ENCODE measurements at regions not wholly inside any gene's neighbourhood (a gene's known extent, or its start where the extent isn't known, plus 50 kb on each side); places are given as distances from the start of the nearest gene placed in this dataset.

DNA sequence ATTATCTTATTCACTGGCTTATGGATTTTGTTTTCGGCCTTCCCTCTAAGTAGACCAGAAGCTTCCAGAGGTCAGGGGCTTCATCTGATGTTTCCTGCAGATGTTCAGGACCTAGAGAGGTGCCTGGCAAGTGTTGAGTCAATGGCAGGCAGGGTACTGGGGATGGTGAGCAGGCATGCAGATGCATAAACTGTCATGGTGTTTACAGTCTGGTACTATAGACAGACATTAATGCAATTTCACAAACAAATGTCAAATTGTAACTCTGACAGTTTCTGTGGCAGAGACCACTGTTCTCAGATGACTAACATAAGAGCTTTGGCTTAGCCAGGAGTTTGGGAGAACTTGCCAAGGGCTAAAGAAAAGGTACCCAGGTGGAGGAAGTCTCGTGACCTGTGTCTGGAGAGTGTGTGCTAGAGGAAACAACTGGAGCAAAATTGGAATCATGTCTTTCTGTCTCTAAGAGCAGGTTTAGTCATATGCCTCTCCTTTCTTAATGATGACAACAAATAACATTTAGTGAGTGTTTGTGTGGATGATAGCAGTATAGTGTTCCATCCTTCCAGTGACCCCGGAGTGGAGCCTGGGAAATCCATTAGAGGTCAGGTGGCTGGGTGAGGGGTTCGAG is 53.7 kb upstream of the TRAK1 start:
- no peak for DNase-seq

- DNase-seq: peak; percentile 61
Measured at GRCh38 chr3:42036483-42036823, 54.7 kb upstream of the TRAK1 start.

- no peak for DNase-seq
Measured at GRCh38 chr3:42035816-42036482, 55.2 kb upstream of the TRAK1 start.

GRCh38 chr3:42035007-42035406 is 56.1 kb upstream of the TRAK1 start:
- DNase-seq: no peak

- DNase-seq: no peak
Measured at GRCh38 chr3:42033741-42034140, 57.4 kb upstream of the TRAK1 start.

GRCh38 chr3:42032693-42033349 is 58.3 kb upstream of the TRAK1 start:
- peak; percentile 97 for DNase-seq

GRCh38 chr3:42031808-42032480 is 59.2 kb upstream of the TRAK1 start:
- peak; percentile 58 for DNase-seq

DNA sequence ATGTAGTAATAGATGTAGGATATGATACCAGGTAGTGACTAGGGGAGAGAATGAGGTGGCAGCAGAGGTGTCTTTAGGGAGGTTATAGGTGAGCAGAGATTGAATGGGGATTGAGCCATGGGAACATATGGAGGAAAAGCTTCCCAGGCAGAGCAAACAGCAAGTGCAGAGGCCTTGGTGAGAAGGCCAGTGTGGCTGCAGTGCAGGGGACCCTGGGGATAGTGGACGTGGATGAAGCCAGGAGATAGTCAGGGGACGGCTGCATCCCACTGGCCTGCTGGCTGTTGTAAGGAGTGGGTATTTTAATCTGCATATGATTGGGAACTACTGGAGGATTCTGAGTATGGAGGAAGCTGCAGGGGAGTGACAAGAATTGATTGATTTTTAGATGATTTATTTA is 62.7 kb upstream of the TRAK1 start:
- no peak for DNase-seq

DNA sequence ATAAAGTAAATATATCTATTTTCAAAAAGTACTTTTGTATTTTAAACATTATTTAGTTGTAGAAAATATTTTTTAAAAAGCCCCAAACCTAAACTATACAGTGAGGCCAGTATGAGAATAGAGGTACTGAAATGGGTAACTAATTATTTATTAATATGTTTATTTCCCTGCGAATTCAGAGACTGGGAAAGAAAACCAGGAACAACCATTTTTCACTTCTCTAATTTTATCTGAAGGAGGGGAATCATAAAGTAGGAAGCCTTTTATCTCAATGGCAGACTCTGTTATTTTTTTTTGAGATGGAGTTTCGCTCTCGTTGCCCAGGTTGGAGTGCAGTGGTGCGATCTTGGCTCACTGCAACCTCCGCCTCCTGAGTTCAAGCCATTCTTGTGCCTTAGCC is 63.6 kb upstream of the TRAK1 start:
- DNase-seq: no peak

DNA sequence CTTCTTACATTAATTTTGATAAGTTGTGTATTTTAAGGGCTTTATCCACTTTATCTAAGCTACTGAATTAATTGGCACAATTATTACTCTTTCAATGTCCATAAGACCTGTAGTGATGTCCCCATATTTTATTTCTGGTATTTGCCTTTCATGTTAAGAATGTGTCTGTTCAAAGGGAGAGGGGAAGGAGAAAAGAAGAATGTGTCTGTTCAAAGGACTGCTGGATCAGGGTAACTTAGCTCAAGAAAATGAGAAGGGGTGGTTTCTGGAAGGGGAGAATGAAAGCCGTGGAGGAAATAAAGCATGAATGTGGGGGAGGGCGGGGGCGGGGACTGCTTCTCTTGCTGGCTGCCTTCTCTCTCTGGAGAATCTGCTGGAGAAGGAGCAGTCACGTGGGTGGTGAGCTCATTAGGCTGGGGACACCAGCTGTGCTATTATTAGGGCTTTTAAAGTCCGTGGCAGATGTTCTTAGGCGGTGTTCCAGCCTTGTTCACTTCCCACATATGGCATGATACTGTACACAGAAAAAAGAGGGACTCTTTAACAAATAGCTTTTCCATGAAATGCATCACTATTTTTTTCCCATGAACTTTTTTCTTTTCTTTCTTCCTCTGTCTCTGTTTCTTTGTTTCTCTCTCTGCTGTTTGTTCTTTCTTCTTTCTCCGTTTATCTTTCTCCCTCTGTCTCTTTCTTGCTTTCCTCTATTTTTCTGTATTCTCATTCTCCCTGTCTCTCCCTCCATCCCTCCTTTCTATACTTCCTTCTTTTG is 63.7 kb upstream of the ULK4 start:
- DNase-seq: peak; percentile 98

- DNase-seq: peak; percentile 52
Measured at GRCh38 chr3:42024591-42025351, 62.9 kb upstream of the ULK4 start.

GRCh38 chr3:42023380-42023779 is 61.5 kb upstream of the ULK4 start:
- DNase-seq: no peak

DNA sequence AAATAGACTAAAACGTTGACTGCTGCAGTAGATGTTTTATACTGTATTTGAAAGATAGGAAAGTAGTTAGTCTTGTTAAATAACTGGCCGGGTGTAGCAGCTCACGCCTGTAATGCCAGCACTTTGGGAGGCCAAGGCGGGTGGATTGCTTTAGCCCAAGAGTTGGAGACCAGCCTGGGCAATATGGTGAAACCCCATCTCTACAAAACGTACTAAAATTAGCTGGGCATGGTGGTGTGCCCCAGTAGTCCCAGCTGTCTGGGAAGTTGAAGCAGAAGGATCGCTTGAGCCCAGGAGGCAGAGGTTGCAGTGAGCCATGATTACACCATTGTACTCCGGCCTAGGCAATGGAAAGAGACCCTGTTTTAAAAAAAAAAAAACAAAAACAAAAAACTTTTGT is 60.5 kb upstream of the ULK4 start:
- DNase-seq: no peak

GRCh38 chr3:42020684-42021307 is 58.9 kb upstream of the ULK4 start:
- no peak for DNase-seq

GRCh38 chr3:42019953-42020260 is 58.0 kb upstream of the ULK4 start:
- DNase-seq: no peak

DNA sequence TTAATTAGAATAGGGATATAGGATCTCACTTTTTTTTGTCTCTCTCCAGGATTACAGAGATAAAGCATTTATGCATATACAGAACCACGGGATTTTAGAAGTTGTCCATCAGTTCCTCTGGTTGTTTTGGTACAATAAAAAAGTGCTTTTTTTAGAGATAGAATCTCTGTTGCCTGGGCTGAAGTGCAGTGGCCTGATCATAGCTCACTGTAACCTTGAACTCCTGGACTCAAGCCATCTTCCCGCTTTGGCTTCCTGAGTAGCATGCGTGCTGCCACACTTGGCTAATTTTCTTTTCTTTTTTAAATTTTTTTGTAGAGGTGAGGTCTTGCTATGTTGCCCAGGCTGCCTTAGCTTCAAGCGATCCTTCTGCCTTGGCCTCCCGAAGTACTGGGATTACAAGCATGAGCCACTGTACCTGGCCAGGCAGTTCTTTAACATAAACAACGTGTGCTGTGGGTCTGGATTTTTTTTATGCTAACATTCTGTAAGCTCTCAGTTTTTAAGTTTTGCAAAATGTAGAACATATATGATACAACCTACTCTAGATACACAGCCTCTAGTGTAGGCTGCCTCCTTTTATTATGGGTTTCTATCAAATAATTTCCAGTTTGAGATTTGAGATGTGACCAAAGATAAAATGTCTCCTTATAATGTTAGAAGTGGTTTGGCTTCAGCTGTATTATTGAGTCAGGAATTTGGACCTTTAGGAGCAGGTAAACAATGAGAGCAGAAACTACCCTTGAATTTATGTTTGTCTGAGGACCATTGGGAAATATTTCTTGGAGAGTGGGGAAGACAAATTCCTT is 57.4 kb upstream of the ULK4 start:
- no peak for DNase-seq

DNA sequence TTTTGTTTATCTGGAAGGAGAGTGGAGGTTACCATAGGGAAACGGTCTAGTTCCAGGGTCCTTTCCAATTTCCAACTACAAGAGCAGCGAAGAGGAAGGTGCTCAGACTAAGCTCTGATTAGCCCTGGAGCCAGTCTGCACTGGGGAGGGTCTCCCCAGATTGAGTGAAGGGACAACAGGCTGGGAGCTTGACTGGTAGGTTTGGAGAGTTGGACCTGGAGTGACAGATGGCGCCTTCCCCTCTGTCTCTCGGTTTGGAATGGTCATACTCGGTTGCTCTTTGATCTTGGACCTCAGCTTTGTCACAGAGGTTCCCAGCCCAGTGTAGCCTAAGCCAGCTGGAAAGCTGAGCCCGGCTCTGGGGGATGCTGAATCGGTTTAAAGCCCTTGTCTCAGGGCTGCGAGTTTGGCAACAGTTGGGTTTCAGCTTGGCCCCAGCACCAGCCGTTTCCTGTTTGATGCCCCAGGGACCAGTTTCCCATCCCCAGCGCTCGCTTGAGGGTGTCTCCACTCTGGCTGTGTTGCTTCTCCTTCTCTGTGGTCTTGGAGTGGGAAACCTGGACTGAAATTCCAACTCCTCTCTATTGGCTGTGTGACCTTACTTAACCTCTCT is 53.1 kb upstream of the ULK4 start:
- no peak for DNase-seq

- peak; percentile 79 for DNase-seq
Measured at GRCh38 chr3:42014458-42014920, 52.6 kb upstream of the ULK4 start.

GRCh38 chr3:42013691-42014457 is 52.0 kb upstream of the ULK4 start:
- DNase-seq: peak; percentile 74
